Neural crest cell (in vitro differentiated cells): ENCODE measurements at regions not wholly inside any gene's neighbourhood (a gene's known extent, or its start where the extent isn't known, plus 50 kb on each side); places are given as distances from the start of the nearest gene placed in this dataset.

Experiments
- DNase-seq: peaks from one replicate; pipeline ENCODE4 v3.0.0; 2021; ENCODE audit warnings: low read depth, mixed read lengths, low spot score
- H3K27ac Mint-ChIP-seq: one replicate; pipeline ENCODE4 v1.8.0; 2021; ENCODE audit warnings: mild to moderate bottlenecking, mixed read lengths; ENCODE audit not compliant: unreplicated experiment
- H3K27me3 Mint-ChIP-seq: 2 replicates; pipeline ENCODE4 v1.8.0; 2021; ENCODE audit warnings: low read depth, mild to moderate bottlenecking, mixed read lengths
- H3K36me3 Mint-ChIP-seq: 2 replicates; pipeline ENCODE4 v1.8.0; 2021; ENCODE audit warnings: low read depth, mild to moderate bottlenecking, mixed read lengths
- H3K4me1 Mint-ChIP-seq: 2 replicates; pipeline ENCODE4 v1.8.0; 2021; ENCODE audit warnings: mixed read lengths
- H3K4me3 Mint-ChIP-seq: one replicate; pipeline ENCODE4 v1.8.0; 2021; ENCODE audit warnings: mild to moderate bottlenecking, mixed read lengths
- H3K9me3 Mint-ChIP-seq: 2 replicates; pipeline ENCODE4 v1.8.0; 2021; ENCODE audit warnings: mixed read lengths
- CTCF ChIP-seq: fragments of 200-600 bp; sonication (generic); conservative IDR thresholded peaks from 2 replicates; pipeline ENCODE4 v1.5.0; 2021; ENCODE audit warnings: antibody characterized with exemption, mild to moderate bottlenecking

DNA sequence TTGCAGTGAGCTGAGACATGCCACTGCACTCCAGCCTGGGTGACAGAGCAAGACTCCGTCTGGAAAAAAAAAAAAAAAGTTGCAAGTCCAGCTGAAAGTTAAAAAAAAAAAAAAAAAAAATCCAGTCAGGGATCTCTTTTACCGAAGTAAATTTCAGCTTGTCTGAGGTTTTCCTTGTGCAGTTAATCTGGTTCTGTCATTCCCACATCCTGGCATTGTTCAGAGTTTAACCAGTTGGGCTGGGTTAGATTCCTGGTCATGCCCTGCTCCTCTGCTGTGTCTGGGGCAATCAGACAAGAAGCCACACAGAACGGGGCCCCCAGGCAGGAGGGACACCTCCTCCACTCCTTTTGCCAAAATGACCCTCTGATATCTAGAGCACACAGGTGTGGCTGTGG is 84.1 kb upstream of the KLHL25 start:
- Mint-ChIP-seq H3K27me3 (peaks cover 21% of the 10 kb centered on the region), H3K27ac (no peak overlapping the region), H3K9me3 (no peaks in the 10 kb centered on the region), H3K36me3 (no peaks in the 10 kb centered on the region), H3K4me1 (no peaks in the 10 kb centered on the region), H3K4me3 (no peak overlapping the region)
- no peak for DNase-seq
- TF ChIP-seq CTCF, result no peak

GRCh38 chr15:85879334-85880163 is 84.8 kb upstream of the KLHL25 start:
- Mint-ChIP-seq H3K27ac (no peak overlapping the region), H3K36me3 (no peaks in the 10 kb centered on the region), H3K27me3 (peaks cover 21% of the 10 kb centered on the region), H3K4me3 (no peak overlapping the region), H3K9me3 (no peaks in the 10 kb centered on the region), H3K4me1 (no peaks in the 10 kb centered on the region)
- TF ChIP-seq CTCF, result no peak
- DNase-seq, result no peak

DNA sequence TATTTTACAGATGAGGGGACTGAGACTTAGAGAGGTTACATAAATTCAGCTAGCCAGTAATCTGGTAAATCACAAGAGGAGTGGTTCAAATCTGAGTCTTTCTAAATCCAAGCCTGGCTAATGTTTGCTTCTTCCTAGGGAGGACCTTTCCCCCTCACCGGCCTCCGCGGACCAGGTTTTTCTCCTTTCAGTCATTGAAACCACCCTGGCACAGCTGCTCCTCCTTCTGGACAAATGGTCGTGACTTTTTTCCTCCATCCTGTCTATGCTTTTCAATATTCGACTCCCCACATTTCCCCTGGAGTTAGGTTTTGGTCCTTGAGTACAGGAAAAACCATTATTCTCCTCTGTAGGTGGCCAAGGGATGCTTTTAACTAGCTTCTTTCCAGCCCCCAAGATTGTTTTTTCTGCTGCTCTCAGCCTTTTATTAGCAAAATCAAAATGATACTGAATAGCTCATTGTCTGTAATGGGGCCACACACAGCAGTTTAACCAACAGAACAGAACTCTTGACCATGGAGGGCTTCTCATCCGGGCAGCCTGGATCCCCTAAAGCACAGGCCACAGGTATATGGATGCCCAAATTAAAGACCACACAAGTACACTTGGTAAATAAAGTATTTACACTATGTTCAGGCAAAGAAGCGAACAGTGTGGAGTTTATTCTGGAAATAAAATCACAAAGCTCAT is 85.9 kb upstream of the KLHL25 start:
- no peak for TF ChIP-seq CTCF
- no peak for DNase-seq
- no peaks in the 10 kb centered on the region for H3K4me1 Mint-ChIP-seq
- no peak overlapping the region for H3K4me3 Mint-ChIP-seq
- no peak overlapping the region for H3K27ac Mint-ChIP-seq
- peaks cover 29% of the 10 kb centered on the region for H3K27me3 Mint-ChIP-seq
- no peaks in the 10 kb centered on the region for H3K9me3 Mint-ChIP-seq
- H3K36me3 Mint-ChIP-seq, result no peaks in the 10 kb centered on the region

DNA sequence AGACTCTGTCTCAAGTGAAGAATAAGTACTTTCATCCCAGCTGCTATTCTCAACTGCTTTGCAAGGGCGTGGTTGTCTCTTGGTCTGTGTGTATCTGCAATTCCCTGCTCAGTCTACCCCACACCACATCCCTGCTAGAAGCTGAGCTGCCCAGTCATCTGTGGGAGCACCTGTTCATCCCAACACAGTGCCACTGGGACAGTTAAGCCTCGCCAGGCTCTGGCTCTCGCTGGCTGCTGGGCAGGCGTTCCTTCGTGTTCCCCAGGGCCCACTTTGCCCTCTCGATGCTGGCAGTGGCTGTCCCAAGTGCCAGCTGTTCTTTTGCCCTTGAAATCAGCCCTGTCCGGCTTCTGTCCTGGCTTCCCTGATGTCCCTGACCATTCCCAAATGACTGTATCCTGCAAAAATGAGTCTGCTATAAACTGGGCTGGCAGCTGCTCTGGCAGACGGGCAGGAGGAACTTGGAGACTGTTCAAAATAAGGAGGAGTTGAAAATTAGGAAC is 91.6 kb upstream of the KLHL25 start:
- Mint-ChIP-seq H3K4me3 (no peak overlapping the region), H3K27ac (no peak overlapping the region), H3K9me3 (no peaks in the 10 kb centered on the region), H3K27me3 (peaks cover 13% of the 10 kb centered on the region), H3K36me3 (no peaks in the 10 kb centered on the region), H3K4me1 (peaks cover 3% of the 10 kb centered on the region)
- no peak for TF ChIP-seq CTCF
- no peak for DNase-seq

DNA sequence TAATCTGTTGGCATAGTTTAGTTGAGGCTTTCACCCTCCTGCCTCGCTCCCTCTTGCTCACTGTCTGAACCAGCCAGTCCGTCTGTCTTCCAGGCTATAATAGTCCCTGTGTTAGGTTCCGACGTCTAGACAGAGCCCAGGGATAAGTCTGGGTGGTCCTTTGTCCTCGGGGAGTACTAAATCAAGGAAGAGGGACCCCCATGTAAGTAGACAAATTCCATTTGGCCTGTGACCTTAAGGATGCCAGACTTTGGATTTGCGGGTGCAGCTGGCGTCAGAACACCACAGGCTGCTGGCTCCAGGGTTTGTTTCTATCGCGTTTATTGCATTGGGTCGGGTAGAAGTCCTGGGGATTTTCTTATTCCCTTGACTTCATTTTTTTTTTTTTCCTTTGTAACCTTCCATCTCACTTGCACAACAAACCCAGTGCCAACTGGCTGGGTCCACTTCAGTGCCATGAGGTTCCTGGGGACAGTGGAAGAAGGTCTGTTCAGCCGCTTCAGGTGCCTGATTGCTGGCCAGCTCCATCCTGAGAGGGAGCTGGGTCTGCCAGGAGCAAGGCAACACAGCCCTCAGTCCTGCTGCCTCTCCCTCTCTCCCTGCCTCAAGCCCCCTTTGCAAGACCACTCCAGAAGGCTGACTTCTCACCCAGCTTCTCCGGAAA is 95.4 kb upstream of the KLHL25 start:
- H3K9me3 Mint-ChIP-seq, result no peaks in the 10 kb centered on the region
- DNase-seq, result no peak
- H3K36me3 Mint-ChIP-seq, result no peaks in the 10 kb centered on the region
- peaks cover 18% of the 10 kb centered on the region for H3K27me3 Mint-ChIP-seq
- TF ChIP-seq CTCF, result no peak
- H3K27ac Mint-ChIP-seq, result no peak overlapping the region
- H3K4me1 Mint-ChIP-seq, result peaks cover 3% of the 10 kb centered on the region
- H3K4me3 Mint-ChIP-seq, result no peak overlapping the region
